PC-3 (cell line): ENCODE measurements at regions not wholly inside any gene's neighbourhood (a gene's known extent, or its start where the extent isn't known, plus 50 kb on each side); places are given as distances from the start of the nearest gene placed in this dataset.

Experiments used
- ATAC-seq: fragments of 200-7000 bp; cut with Tn5 transposase; 2 replicates; pipeline ENCODE4 v1.9.1; 2020; ENCODE audit warnings: mild to moderate bottlenecking, moderate library complexity
- BruUV-seq: library from RNA; stranded (reverse); fragments of 400-500 nt; replicated peaks from 2 replicates; lab custom pipeline; 2021; lab: Mats Ljungman, UMichigan
- CTCF ChIA-PET: fragments of 300-600 bp; sonication (Branson Sonifier 250); formaldehyde crosslinking; loops from one replicate; lab custom pipeline; 2022; ENCODE audit warnings: antibody characterized with exemption; lab: Charles Lee
- POLR2A ChIA-PET: fragments of 300-600 bp; sonication (Branson Sonifier 250); formaldehyde crosslinking; loops from one replicate; lab custom pipeline; 2022; ENCODE audit warnings: antibody characterized with exemption; ENCODE audit not compliant: unreplicated experiment; lab: Charles Lee
- DNase-seq: peaks from one replicate; pipeline ENCODE4 v3.0.0-alpha.2; 2015
- H2AFZ ChIP-seq: fragments of 300-600 bp; sonication (generic); 2 replicates; pipeline ENCODE4 v1.6.0; 2016; ENCODE audit warnings: antibody characterized with exemption, low read length
- H3F3A ChIP-seq: fragments of 300-600 bp; sonication (generic); one replicate; pipeline ENCODE4 v1.6.0; 2017; ENCODE audit warnings: antibody characterized with exemption, low read length, control low read depth, mild to moderate bottlenecking; ENCODE audit not compliant: unreplicated experiment
- H3K27ac ChIP-seq: fragments of 300-600 bp; sonication (generic); 2 replicates; pipeline ENCODE4 v1.5.1; 2016; ENCODE audit warnings: mild to moderate bottlenecking, low read length
- H3K27me3 ChIP-seq: fragments of 300-600 bp; sonication (generic); 2 replicates; pipeline ENCODE4 v1.6.1; 2016; ENCODE audit warnings: low read length, mixed read lengths
- H3K36me3 ChIP-seq: fragments of 300-600 bp; sonication (generic); 2 replicates; pipeline ENCODE4 v1.6.1; 2016; ENCODE audit warnings: low read depth, mixed run types, low read length, mixed read lengths
- H3K4me1 ChIP-seq: fragments of 300-600 bp; sonication (generic); 2 replicates; pipeline ENCODE4 v1.5.1; 2016; ENCODE audit warnings: low read length; ENCODE audit not compliant: insufficient read depth
- H3K4me2 ChIP-seq: fragments of 300-600 bp; sonication (generic); 2 replicates; pipeline ENCODE4 v1.6.0; 2016; ENCODE audit warnings: low read length
- H3K4me3 ChIP-seq: fragments of 300-600 bp; sonication (generic); 2 replicates; pipeline ENCODE4 v1.5.1; 2016; ENCODE audit warnings: mild to moderate bottlenecking, low read length, mixed read lengths
- H3K79me2 ChIP-seq: fragments of 300-600 bp; sonication (generic); 2 replicates; pipeline ENCODE4 v1.6.1; 2017; ENCODE audit warnings: low read length, mixed read lengths
- H3K9ac ChIP-seq: fragments of 300-600 bp; sonication (generic); 2 replicates; pipeline ENCODE4 v1.6.0; 2016; ENCODE audit warnings: mild to moderate bottlenecking, low read length
- H3K9me2 ChIP-seq: fragments of 300-600 bp; sonication (generic); replicated peaks from 2 replicates; pipeline ENCODE4 v1.6.1; 2016; ENCODE audit warnings: mixed run types, low read length, mixed read lengths
- H3K9me3 ChIP-seq: fragments of 300-600 bp; sonication (generic); 2 replicates; pipeline ENCODE4 v1.6.1; 2016; ENCODE audit warnings: low read length, mixed read lengths
- H4K20me1 ChIP-seq: fragments of 300-600 bp; sonication (generic); 2 replicates; pipeline ENCODE4 v1.6.1; 2016; ENCODE audit warnings: low read length, mixed read lengths
- CTCF ChIP-seq: fragments of 300-600 bp; sonication (generic); conservative IDR thresholded peaks from 2 replicates; pipeline ENCODE4 v1.5.1; 2017; ENCODE audit warnings: antibody characterized with exemption, low read depth, mild to moderate bottlenecking, low read length
- EZH2 ChIP-seq: fragments of 300-600 bp; sonication (generic); IDR thresholded peaks from one replicate; pipeline ENCODE4 v1.6.1; 2017; ENCODE audit warnings: antibody characterized with exemption, mild to moderate bottlenecking, low read length; ENCODE audit not compliant: unreplicated experiment
- EZH2phosphoT487 ChIP-seq: fragments of 300-600 bp; sonication (generic); IDR thresholded peaks from 2 replicates; pipeline ENCODE4 v1.6.1; 2018; ENCODE audit warnings: mild to moderate bottlenecking, antibody characterized with exemption, low read length, borderline replicate concordance
- intact Hi-C: fragments of 100-400 bp; cut with micrococcal nuclease; formaldehyde crosslinking; loops from 2 replicates; pipeline ENCODE4 v1.9.0; 2023

- no peaks in the 10 kb centered on the region for H3K36me3 ChIP-seq
- POLR2A ChIA-PET: no interaction called here
- no peaks in the 10 kb centered on the region for H3K9me2 ChIP-seq
- no peak for DNase-seq
- no TSS peak for BruUV-seq
- no peak for ATAC-seq
- TF ChIP-seq CTCF: no peak
- H3K9ac ChIP-seq: no peak overlapping the region
- H3K4me3 ChIP-seq: no peak overlapping the region
- H3K27ac ChIP-seq: no peak overlapping the region
- no peaks in the 10 kb centered on the region for H3K9me3 ChIP-seq
- H4K20me1 ChIP-seq: no peaks in the 10 kb centered on the region
- intact Hi-C loops: no loop called here
- H2AFZ ChIP-seq: no peak overlapping the region
- CTCF ChIA-PET: interaction anchor here (1.2 kb wide), 1 partner anchor 64 kb away, joined by 3 read pairs; no protein-coding TSS in a partner anchor
- H3K4me2 ChIP-seq: no peak overlapping the region
- H3K79me2 ChIP-seq: no peaks in the 10 kb centered on the region
- no peaks in the 10 kb centered on the region for H3K27me3 ChIP-seq
- peaks cover 5% of the 10 kb centered on the region for H3K4me1 ChIP-seq
- no peaks in the 10 kb centered on the region for H3F3A ChIP-seq
Measured at GRCh38 chr2:37812941-37813730, 112.0 kb upstream of the RMDN2 start.

DNA sequence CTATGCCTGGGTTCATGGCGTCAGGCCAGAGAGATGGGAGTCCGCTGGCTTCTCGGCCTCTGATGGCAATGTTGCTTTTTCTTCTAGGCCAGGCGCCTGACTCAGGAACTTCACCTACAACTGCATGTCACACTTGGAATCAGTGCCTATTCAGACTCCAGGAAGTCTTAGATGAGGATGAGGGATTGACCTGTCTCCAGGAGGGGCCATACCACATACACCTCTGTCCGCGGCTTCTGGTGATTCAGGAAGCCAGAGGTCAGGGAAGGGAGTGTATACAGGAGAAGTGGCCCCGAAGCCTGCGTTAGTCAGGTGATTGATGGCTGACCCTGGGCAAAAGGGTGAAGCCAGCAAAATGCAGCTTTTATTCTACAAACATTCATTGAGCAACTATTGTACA, 109.1 kb upstream of the RMDN2 start:
- H3K79me2 ChIP-seq: no peaks in the 10 kb centered on the region
- no peak overlapping the region for H3K4me2 ChIP-seq
- ATAC-seq: no peak
- H3K4me3 ChIP-seq: no peak overlapping the region
- H2AFZ ChIP-seq: no peak overlapping the region
- H3K36me3 ChIP-seq: no peaks in the 10 kb centered on the region
- H3K27me3 ChIP-seq: no peaks in the 10 kb centered on the region
- H3F3A ChIP-seq: no peaks in the 10 kb centered on the region
- no peak overlapping the region for H3K9ac ChIP-seq
- no peaks in the 10 kb centered on the region for H3K9me3 ChIP-seq
- no peak overlapping the region for H3K27ac ChIP-seq
- no peaks in the 10 kb centered on the region for H3K4me1 ChIP-seq
- TF ChIP-seq EZH2phosphoT487 (no peak), CTCF (no peak), EZH2 (no peak)
- POLR2A ChIA-PET: no interaction called here
- CTCF ChIA-PET: no interaction called here
- H3K9me2 ChIP-seq: no peaks in the 10 kb centered on the region
- intact Hi-C loops: no loop called here
- no peaks in the 10 kb centered on the region for H4K20me1 ChIP-seq
- no TSS peak for BruUV-seq
- no peak for DNase-seq

GRCh38 chr2:37816686-37817085, 108.4 kb upstream of the RMDN2 start:
- Histone ChIP-seq H3K4me1 (no peaks in the 10 kb centered on the region), H2AFZ (no peak overlapping the region), H3K27me3 (no peaks in the 10 kb centered on the region), H3K4me2 (no peak overlapping the region), H4K20me1 (no peaks in the 10 kb centered on the region), H3K9ac (no peak overlapping the region), H3K36me3 (no peaks in the 10 kb centered on the region), H3K9me3 (no peaks in the 10 kb centered on the region), H3F3A (no peaks in the 10 kb centered on the region), H3K27ac (no peak overlapping the region), H3K4me3 (no peak overlapping the region), H3K79me2 (no peaks in the 10 kb centered on the region), H3K9me2 (no peaks in the 10 kb centered on the region)
- POLR2A ChIA-PET: no interaction called here
- TF ChIP-seq EZH2 (no peak), EZH2phosphoT487 (no peak), CTCF (no peak)
- ATAC-seq (no peak), DNase-seq (no peak)
- BruUV-seq: no TSS peak
- intact Hi-C loops: no loop called here
- CTCF ChIA-PET: no interaction called here
